ENCODE measurements at regions not wholly inside any gene's neighbourhood (a gene's known extent, or its start where the extent isn't known, plus 50 kb on each side); places are given as distances from the start of the nearest gene placed in this dataset.

- no peak for TF ChIP-seq POLR2A (IDR thresholded peaks at IDR 0.05; ENCODE audit: low read depth, low read length)
- TF ChIP-seq TAF1 (IDR thresholded peaks at IDR 0.05; ENCODE audit: borderline replicate concordance, low read depth, low read length) = no peak
Measured at GRCh38 chr4:20178902-20179576, 72.7 kb upstream of the SLIT2 start.
